Smooth muscle cell (in vitro differentiated cells): ENCODE measurements at regions not wholly inside any gene's neighbourhood (a gene's known extent, or its start where the extent isn't known, plus 50 kb on each side); places are given as distances from the start of the nearest gene placed in this dataset.

ENCODE experiments used
- DNase-seq: peaks from one replicate; lab custom pipeline; 2025; ENCODE audit not compliant: unreplicated experiment; lab: John Stamatoyannopoulos, UW
- H2AFZ ChIP-seq: fragments of 200-600 bp; sonication (generic); 2 replicates; pipeline ENCODE4 v1.6.0; 2016; ENCODE audit warnings: antibody characterized with exemption, low read depth, mild to moderate bottlenecking
- H3F3A ChIP-seq: fragments of 200-600 bp; sonication (generic); 2 replicates; pipeline ENCODE4 v1.6.0; 2017; ENCODE audit warnings: antibody characterized with exemption, low read depth
- H3K27ac ChIP-seq: fragments of 200-600 bp; sonication (generic); 2 replicates; pipeline ENCODE4 v1.5.1; 2016; ENCODE audit warnings: low read depth, mild to moderate bottlenecking
- H3K27me3 ChIP-seq: fragments of 200-600 bp; sonication (generic); 2 replicates; pipeline ENCODE4 v1.6.1; 2016; ENCODE audit warnings: low read depth, mild to moderate bottlenecking
- H3K36me3 ChIP-seq: fragments of 200-600 bp; sonication (generic); 2 replicates; pipeline ENCODE4 v1.5.1; 2016; ENCODE audit warnings: low read depth
- H3K4me1 ChIP-seq: fragments of 200-600 bp; sonication (generic); 2 replicates; pipeline ENCODE4 v1.5.1; 2016; ENCODE audit warnings: low read depth
- H3K4me2 ChIP-seq: fragments of 200-600 bp; sonication (generic); 2 replicates; pipeline ENCODE4 v1.6.0; 2016; ENCODE audit warnings: mild to moderate bottlenecking
- H3K4me3 ChIP-seq: fragments of 200-600 bp; sonication (generic); 2 replicates; pipeline ENCODE4 v1.5.1; 2016; ENCODE audit warnings: mild to moderate bottlenecking
- H3K79me2 ChIP-seq: fragments of 200-600 bp; sonication (generic); 2 replicates; pipeline ENCODE4 v1.6.0; 2016; ENCODE audit warnings: low read depth, mild to moderate bottlenecking
- H3K9ac ChIP-seq: fragments of 200-600 bp; sonication (generic); 2 replicates; pipeline ENCODE4 v1.6.0; 2016; ENCODE audit warnings: low read depth
- H3K9me3 ChIP-seq: fragments of 200-600 bp; sonication (generic); replicated peaks from 2 replicates; pipeline ENCODE4 v1.5.1; 2016; ENCODE audit warnings: low read depth
- H4K20me1 ChIP-seq: fragments of 200-600 bp; sonication (generic); 2 replicates; pipeline ENCODE4 v1.6.0; 2016; ENCODE audit warnings: low read depth
- CTCF ChIP-seq: fragments of 200-600 bp; sonication (generic); IDR thresholded peaks from 2 replicates; pipeline ENCODE4 v1.5.1; 2017; ENCODE audit warnings: borderline replicate concordance, mild to moderate bottlenecking, antibody characterized with exemption; ENCODE audit not compliant: insufficient read depth, poor library complexity, severe bottlenecking
- WGBS: methylation state at CpG from one replicate; pipeline ENCODE4 v1.1.7; 2016; ENCODE audit warnings: low lambda C conversion rate; 5-methylcytosine and 5-hydroxymethylcytosine counted together

- Histone ChIP-seq H3K9me3 (no peaks in the 10 kb centered on the region), H3K27me3 (no peaks in the 10 kb centered on the region), H3K4me2 (no peak overlapping the region), H4K20me1 (no peaks in the 10 kb centered on the region), H3K4me1 (no peaks in the 10 kb centered on the region), H3K36me3 (no peaks in the 10 kb centered on the region), H3K27ac (no peak overlapping the region), H2AFZ (no peak overlapping the region), H3F3A (no peaks in the 10 kb centered on the region), H3K9ac (no peak overlapping the region), H3K4me3 (no peak overlapping the region), H3K79me2 (no peaks in the 10 kb centered on the region)
- no peak for DNase-seq
- no peak for TF ChIP-seq CTCF
- WGBS = 92% methylated on average over 2 of the region's 2 CpGs
Observed at GRCh38 chr3:99094606-99095005, 193.1 kb upstream of the DCBLD2 start.

- Histone ChIP-seq H3K4me3 (no peak overlapping the region), H3K9ac (no peak overlapping the region), H2AFZ (no peak overlapping the region), H3K4me2 (no peak overlapping the region), H3K27ac (no peak overlapping the region), H3K9me3 (no peaks in the 10 kb centered on the region), H3K4me1 (no peaks in the 10 kb centered on the region), H3K79me2 (no peaks in the 10 kb centered on the region), H3K27me3 (no peaks in the 10 kb centered on the region), H3F3A (no peaks in the 10 kb centered on the region), H3K36me3 (no peaks in the 10 kb centered on the region), H4K20me1 (no peaks in the 10 kb centered on the region)
- WGBS = 94% methylated on average over 2 of the region's 2 CpGs
- DNase-seq = no peak
- no peak for TF ChIP-seq CTCF
Observed at GRCh38 chr3:99087277-99087676, 185.8 kb upstream of the DCBLD2 start.

- Histone ChIP-seq H3K9ac (no peak overlapping the region), H3K4me2 (no peak overlapping the region), H3K4me1 (no peaks in the 10 kb centered on the region), H2AFZ (no peak overlapping the region), H3K36me3 (no peaks in the 10 kb centered on the region), H3K4me3 (no peak overlapping the region), H3K79me2 (no peaks in the 10 kb centered on the region), H3K27ac (no peak overlapping the region), H3F3A (no peaks in the 10 kb centered on the region), H4K20me1 (no peaks in the 10 kb centered on the region), H3K9me3 (no peaks in the 10 kb centered on the region), H3K27me3 (no peaks in the 10 kb centered on the region)
- no peak for TF ChIP-seq CTCF
- DNase-seq = no peak
- WGBS = 57% methylated on average over 4 of the region's 4 CpGs
Observed at GRCh38 chr3:99084826-99085225, 183.3 kb upstream of the DCBLD2 start.

- no peak overlapping the region for H2AFZ ChIP-seq
- no peaks in the 10 kb centered on the region for H3K9me3 ChIP-seq
- H3F3A ChIP-seq = no peaks in the 10 kb centered on the region
- no peak overlapping the region for H3K4me3 ChIP-seq
- no peak overlapping the region for H3K9ac ChIP-seq
- no peaks in the 10 kb centered on the region for H3K4me1 ChIP-seq
- H3K36me3 ChIP-seq = no peaks in the 10 kb centered on the region
- TF ChIP-seq CTCF = no peak
- no peak for DNase-seq
- no peaks in the 10 kb centered on the region for H4K20me1 ChIP-seq
- H3K27me3 ChIP-seq = no peaks in the 10 kb centered on the region
- no peaks in the 10 kb centered on the region for H3K79me2 ChIP-seq
- WGBS = 88% methylated on average over 2 of the region's 2 CpGs
- H3K4me2 ChIP-seq = no peak overlapping the region
- no peak overlapping the region for H3K27ac ChIP-seq
Observed at GRCh38 chr3:99084156-99084555, 182.7 kb upstream of the DCBLD2 start.
